DND-41 (cell line): ENCODE measurements at regions not wholly inside any gene's neighbourhood (a gene's known extent, or its start where the extent isn't known, plus 50 kb on each side); places are given as distances from the start of the nearest gene placed in this dataset.

Experiments used
- ATAC-seq: fragments of 200-7000 bp; cut with Tn5 transposase; 3 replicates; pipeline ENCODE4 v1.9.1; 2021; ENCODE audit warnings: low read depth; ENCODE audit not compliant: insufficient read depth
- DNase-seq: peaks from one replicate; pipeline ENCODE4 v3.0.0-alpha.2; 2020
- H2AFZ ChIP-seq: 2 replicates; pipeline ENCODE4 v1.6.0; 2012; ENCODE audit warnings: low read depth, low read length
- H3K27ac ChIP-seq: 2 replicates; pipeline ENCODE4 v1.5.1; 2012; ENCODE audit warnings: low read length, inconsistent platforms
- H3K27me3 ChIP-seq: fragments of 200-600 bp; sonication (generic); 2 replicates; pipeline ENCODE4 v1.6.0; 2012; ENCODE audit warnings: low read length, mild to moderate bottlenecking, inconsistent platforms; ENCODE audit not compliant: insufficient read depth, poor library complexity
- H3K36me3 ChIP-seq: 2 replicates; pipeline ENCODE4 v1.5.1; 2012; ENCODE audit warnings: low read length, inconsistent platforms; ENCODE audit not compliant: insufficient read depth
- H3K4me1 ChIP-seq: 2 replicates; pipeline ENCODE4 v1.5.1; 2012; ENCODE audit warnings: mild to moderate bottlenecking, low read length; ENCODE audit not compliant: insufficient read depth
- H3K4me2 ChIP-seq: 2 replicates; pipeline ENCODE4 v1.6.0; 2012; ENCODE audit warnings: mild to moderate bottlenecking, moderate library complexity, low read length, inconsistent platforms; ENCODE audit not compliant: insufficient read depth
- H3K4me3 ChIP-seq, 2 experiments: fragments of 200-600 bp in 1 of 2; shearing (Covaris generic) in 1 of 2; 2 replicates each; pipeline ENCODE4 v1.5.1; 2012 to 2016; ENCODE audit warnings: inconsistent platforms in 2 of 2, low read length in 2 of 2, mild to moderate bottlenecking in 2 of 2, low read depth in 1 of 2, moderate library complexity in 1 of 2
- H3K79me2 ChIP-seq: 2 replicates; pipeline ENCODE4 v1.6.0; 2012; ENCODE audit warnings: low read length, inconsistent platforms; ENCODE audit not compliant: insufficient read depth
- H3K9ac ChIP-seq: 2 replicates; pipeline ENCODE4 v1.6.0; 2012; ENCODE audit warnings: low read depth, mild to moderate bottlenecking, inconsistent platforms, low read length, moderate library complexity
- H3K9me3 ChIP-seq: 2 replicates; pipeline ENCODE4 v1.5.1; 2012; ENCODE audit warnings: low read length, moderate library complexity, mild to moderate bottlenecking, inconsistent platforms; ENCODE audit not compliant: insufficient read depth, severe bottlenecking
- H4K20me1 ChIP-seq: 2 replicates; pipeline ENCODE4 v1.6.0; 2012; ENCODE audit warnings: low read length; ENCODE audit not compliant: insufficient read depth
- EZH2 ChIP-seq: IDR thresholded peaks from 3 replicates; pipeline ENCODE4 v1.6.1; 2012; ENCODE audit warnings: borderline replicate concordance, low read depth, mild to moderate bottlenecking, moderate library complexity, low read length, inconsistent platforms; ENCODE audit not compliant: severe bottlenecking
- TF ChIP-seq, protein P1 (sequence below): IDR thresholded peaks from 2 replicates; pipeline ENCODE4 v1.5.1; 2012; ENCODE audit warnings: borderline replicate concordance, low read length, moderate library complexity, mild to moderate bottlenecking; ENCODE audit not compliant: poor library complexity, severe bottlenecking; ENCODE audit errors: extremely low read depth

GRCh38 chr6:2579804-2580570 lies 170.7 kb downstream of the MYLK4 start:
- Histone ChIP-seq H3K4me1 (no peaks in the 10 kb centered on the region), H3K27ac (no peak overlapping the region), H3K4me3 (no peak overlapping the region), H3K79me2 (no peaks in the 10 kb centered on the region), H3K4me2 (no peak overlapping the region), H3K36me3 (no peaks in the 10 kb centered on the region), H4K20me1 (no peaks in the 10 kb centered on the region), H3K27me3 (peaks cover 3% of the 10 kb centered on the region), H3K9ac (no peak overlapping the region), H2AFZ (no peak overlapping the region), H3K9me3 (no peaks in the 10 kb centered on the region)
- ATAC-seq = no peak
- DNase-seq = no peak
- no peak for TF ChIP-seq EZH2
- TF ChIP-seq, protein P1, sequence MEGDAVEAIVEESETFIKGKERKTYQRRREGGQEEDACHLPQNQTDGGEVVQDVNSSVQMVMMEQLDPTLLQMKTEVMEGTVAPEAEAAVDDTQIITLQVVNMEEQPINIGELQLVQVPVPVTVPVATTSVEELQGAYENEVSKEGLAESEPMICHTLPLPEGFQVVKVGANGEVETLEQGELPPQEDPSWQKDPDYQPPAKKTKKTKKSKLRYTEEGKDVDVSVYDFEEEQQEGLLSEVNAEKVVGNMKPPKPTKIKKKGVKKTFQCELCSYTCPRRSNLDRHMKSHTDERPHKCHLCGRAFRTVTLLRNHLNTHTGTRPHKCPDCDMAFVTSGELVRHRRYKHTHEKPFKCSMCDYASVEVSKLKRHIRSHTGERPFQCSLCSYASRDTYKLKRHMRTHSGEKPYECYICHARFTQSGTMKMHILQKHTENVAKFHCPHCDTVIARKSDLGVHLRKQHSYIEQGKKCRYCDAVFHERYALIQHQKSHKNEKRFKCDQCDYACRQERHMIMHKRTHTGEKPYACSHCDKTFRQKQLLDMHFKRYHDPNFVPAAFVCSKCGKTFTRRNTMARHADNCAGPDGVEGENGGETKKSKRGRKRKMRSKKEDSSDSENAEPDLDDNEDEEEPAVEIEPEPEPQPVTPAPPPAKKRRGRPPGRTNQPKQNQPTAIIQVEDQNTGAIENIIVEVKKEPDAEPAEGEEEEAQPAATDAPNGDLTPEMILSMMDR = no peak

DNA sequence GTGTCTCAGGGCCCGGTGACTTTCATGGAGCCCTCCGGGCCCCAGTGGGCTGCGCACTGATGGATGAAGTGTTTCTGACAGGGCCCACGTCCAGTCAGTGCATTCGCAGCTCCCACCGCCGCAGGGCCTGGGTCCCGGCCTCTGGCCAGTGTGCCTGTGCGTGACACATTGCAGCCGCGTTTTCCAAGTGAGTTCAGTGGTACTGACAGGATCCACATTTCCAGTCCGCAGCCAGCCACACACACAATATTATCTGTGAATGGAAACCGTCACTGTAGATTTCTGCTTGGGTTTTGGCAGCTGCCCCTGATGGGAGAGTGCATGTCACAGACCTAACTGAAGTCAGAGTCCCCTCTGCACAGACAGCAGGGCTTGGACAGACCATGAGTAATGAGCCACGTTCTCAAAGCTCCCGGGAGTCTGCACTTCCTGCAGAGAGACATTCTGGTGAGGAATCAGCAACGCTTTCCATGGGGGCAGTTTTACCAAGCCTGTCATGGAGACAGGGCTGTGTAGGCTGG lies 171.4 kb downstream of the MYLK4 start:
- no peak overlapping the region for H3K27ac ChIP-seq
- no peak for ATAC-seq
- no peak overlapping the region for H3K4me3 ChIP-seq
- no peaks in the 10 kb centered on the region for H3K36me3 ChIP-seq
- DNase-seq = no peak
- TF ChIP-seq, protein P1 = no peak
- no peak for TF ChIP-seq EZH2
- H3K27me3 ChIP-seq = peaks cover 3% of the 10 kb centered on the region
- no peaks in the 10 kb centered on the region for H3K9me3 ChIP-seq
- no peaks in the 10 kb centered on the region for H3K4me1 ChIP-seq
- H3K4me2 ChIP-seq = no peak overlapping the region
- no peak overlapping the region for H2AFZ ChIP-seq
- H3K9ac ChIP-seq = no peak overlapping the region
- H3K79me2 ChIP-seq = no peaks in the 10 kb centered on the region
- no peaks in the 10 kb centered on the region for H4K20me1 ChIP-seq

GRCh38 chr6:2578767-2579166 lies 172.0 kb downstream of the MYLK4 start:
- no peak overlapping the region for H3K9ac ChIP-seq
- H3K36me3 ChIP-seq = no peaks in the 10 kb centered on the region
- no peak overlapping the region for H3K4me2 ChIP-seq
- H3K27me3 ChIP-seq = peaks cover 3% of the 10 kb centered on the region
- H4K20me1 ChIP-seq = no peaks in the 10 kb centered on the region
- H3K4me1 ChIP-seq = no peaks in the 10 kb centered on the region
- H3K79me2 ChIP-seq = no peaks in the 10 kb centered on the region
- no peak for TF ChIP-seq EZH2
- H3K9me3 ChIP-seq = peaks cover 4% of the 10 kb centered on the region
- no peak for DNase-seq
- no peak overlapping the region for H3K27ac ChIP-seq
- H3K4me3 ChIP-seq = no peak overlapping the region
- ATAC-seq = no peak
- no peak overlapping the region for H2AFZ ChIP-seq

DNA sequence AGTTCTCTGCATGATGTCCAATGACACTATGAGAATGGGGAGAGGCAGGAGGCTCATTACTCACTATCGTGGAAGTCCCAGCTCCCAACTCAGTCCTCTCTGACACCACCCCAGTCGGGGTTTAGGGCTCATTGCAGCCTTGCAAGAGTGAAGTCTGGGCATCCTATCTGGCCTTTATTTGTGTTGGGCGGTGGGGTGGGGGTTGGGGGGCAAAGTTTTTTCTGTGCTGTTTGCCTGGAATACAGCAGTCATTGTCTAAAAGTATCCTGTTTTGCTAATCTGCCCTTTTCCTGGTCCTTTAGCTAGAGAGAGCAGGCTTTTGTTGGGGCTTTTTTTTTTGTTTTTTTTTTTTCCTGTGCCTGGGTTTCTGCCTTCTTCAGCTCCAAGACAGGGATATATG lies 174.2 kb downstream of the MYLK4 start:
- no peaks in the 10 kb centered on the region for H3K27me3 ChIP-seq
- H3K36me3 ChIP-seq = no peaks in the 10 kb centered on the region
- no peak overlapping the region for H3K9ac ChIP-seq
- H3K79me2 ChIP-seq = no peaks in the 10 kb centered on the region
- no peak overlapping the region for H3K4me3 ChIP-seq
- DNase-seq (no peak), ATAC-seq (no peak)
- no peak overlapping the region for H2AFZ ChIP-seq
- no peak overlapping the region for H3K4me2 ChIP-seq
- TF ChIP-seq, protein P1 = no peak
- TF ChIP-seq EZH2 = no peak
- no peaks in the 10 kb centered on the region for H4K20me1 ChIP-seq
- peaks cover 4% of the 10 kb centered on the region for H3K9me3 ChIP-seq
- no peak overlapping the region for H3K27ac ChIP-seq
- no peaks in the 10 kb centered on the region for H3K4me1 ChIP-seq
